Mucosa of descending colon (tissue), 3 donors: ENCODE measurements at regions not wholly inside any gene's neighbourhood (a gene's known extent, or its start where the extent isn't known, plus 50 kb on each side); places are given as distances from the start of the nearest gene placed in this dataset.
"Not testable (repeated sequence)": the region's sequence is repeated elsewhere in the genome, so short reads cannot be mapped to it uniquely, and the experiment has no call there.

Experiments
- ATAC-seq: fragments of 200-7000 bp; cut with Tn5 transposase; one replicate; pipeline ENCODE4 v1.9.1; 2020; ENCODE audit warnings: mild to moderate bottlenecking, moderate library complexity
- DNase-seq, 3 donors: peaks; one replicate each; pipeline ENCODE4 v3.0.0-alpha.2; 2020
- H3K36me3 ChIP-seq: fragments of 200-600 bp; one replicate; pipeline ENCODE4 v1.8.0; 2021; ENCODE audit warnings: low read depth, mild to moderate bottlenecking
- H3K4me1 ChIP-seq: fragments of 200-600 bp; one replicate; pipeline ENCODE4 v1.8.0; 2021; ENCODE audit warnings: low read depth, mild to moderate bottlenecking
- H3K4me3 ChIP-seq: fragments of 200-600 bp; one replicate; pipeline ENCODE4 v1.8.0; 2021; ENCODE audit warnings: mild to moderate bottlenecking
- H3K9me3 ChIP-seq: fragments of 200-600 bp; one replicate; pipeline ENCODE4 v1.8.0; 2021; ENCODE audit warnings: mild to moderate bottlenecking
- CTCF ChIP-seq: fragments of 200-600 bp; IDR thresholded peaks from one replicate; pipeline ENCODE4 v1.8.0; 2022; ENCODE audit warnings: antibody characterized with exemption, mild to moderate bottlenecking
- intact Hi-C, 2 donors: fragments of 100-400 bp; cut with DNase I in 1 of 2; cut with micrococcal nuclease in 1 of 2; formaldehyde crosslinking; loops; one replicate each; pipeline versions ENCODE4 v1.11.0 to v1.11.1; 2022; cut with DNase I, micrococcal nuclease
- donor health status: DM: no; HTN: no; CAD: no; lungs with moderate emphysema.
- donor health status: DM: no; HTN: no; CAD: no.
- donor health status: DM: no; HTN: yes; CAD: no.

- ATAC-seq (no peak), DNase-seq (no peak)
- intact Hi-C loops: no loop called here
- Histone ChIP-seq H3K36me3 (no peaks in the 10 kb centered on the region), H3K9me3 (no peaks in the 10 kb centered on the region), H3K4me1 (no peaks in the 10 kb centered on the region), H3K4me3 (no peak overlapping the region)
- no peak for TF ChIP-seq CTCF
These were observed 173.0 kb downstream of the SEC23A start for GRCh38 chr14:38930022-38930421.

GRCh38 chr14:38929416-38929815 lies 173.6 kb downstream of the SEC23A start:
- TF ChIP-seq CTCF: no peak
- H3K4me3 ChIP-seq: no peak overlapping the region
- H3K9me3 ChIP-seq: no peaks in the 10 kb centered on the region
- H3K36me3 ChIP-seq: no peaks in the 10 kb centered on the region
- ATAC-seq (no peak), DNase-seq (no peak)
- no peaks in the 10 kb centered on the region for H3K4me1 ChIP-seq
- intact Hi-C loops: no loop called here

- H3K4me3 ChIP-seq, ATAC-seq, intact Hi-C loops, H3K36me3 ChIP-seq, H3K4me1 ChIP-seq, H3K9me3 ChIP-seq, DNase-seq: not testable (repeated sequence)
These were observed 181.1 kb downstream of the SEC23A start for GRCh38 chr14:38921893-38922292.

- Histone ChIP-seq H3K36me3 (no peaks in the 10 kb centered on the region), H3K4me3 (no peak overlapping the region), H3K9me3 (no peaks in the 10 kb centered on the region), H3K4me1 (no peaks in the 10 kb centered on the region)
- TF ChIP-seq CTCF: no peak
- no peak for DNase-seq
- ATAC-seq: no peak
- intact Hi-C loops: no loop called here
These were observed 187.9 kb downstream of the SEC23A start for GRCh38 chr14:38915125-38915524.

- no peak for TF ChIP-seq CTCF
- H3K4me1 ChIP-seq: no peaks in the 10 kb centered on the region
- intact Hi-C loops: no loop called here
- ATAC-seq (no peak), DNase-seq (no peak)
- H3K4me3 ChIP-seq: no peak overlapping the region
- H3K36me3 ChIP-seq: no peaks in the 10 kb centered on the region
- H3K9me3 ChIP-seq: no peaks in the 10 kb centered on the region
These were observed 192.9 kb downstream of the SEC23A start for GRCh38 chr14:38910092-38910491.

- Histone ChIP-seq H3K9me3 (no peaks in the 10 kb centered on the region), H3K4me1 (no peaks in the 10 kb centered on the region), H3K4me3 (no peak overlapping the region), H3K36me3 (no peaks in the 10 kb centered on the region)
- no peak for TF ChIP-seq CTCF
- ATAC-seq (no peak), DNase-seq (no peak)
- intact Hi-C loops: no loop called here
These were observed 198.1 kb downstream of the SEC23A start for GRCh38 chr14:38904959-38905358.
